HG03432 (cell line): ENCODE measurements at regions not wholly inside any gene's neighbourhood (a gene's known extent, or its start where the extent isn't known, plus 50 kb on each side); places are given as distances from the start of the nearest gene placed in this dataset.
"Not testable (repeated sequence)": the region's sequence is repeated elsewhere in the genome, so short reads cannot be mapped to it uniquely, and the experiment has no call there.

ENCODE experiments used
- ATAC-seq: cut with Tn5 transposase; IDR thresholded peaks from one replicate; pipeline ENCODE4 v1.9.1; 2021; ENCODE audit warnings: mild to moderate bottlenecking, moderate library complexity; ENCODE audit not compliant: unreplicated experiment

GRCh38 chr1:59185163-59185860, 111.6 kb upstream of the FGGY start:
- no peak for ATAC-seq

- ATAC-seq = no peak
Measured at GRCh38 chr1:59186656-59187055, 110.2 kb upstream of the FGGY start.

DNA sequence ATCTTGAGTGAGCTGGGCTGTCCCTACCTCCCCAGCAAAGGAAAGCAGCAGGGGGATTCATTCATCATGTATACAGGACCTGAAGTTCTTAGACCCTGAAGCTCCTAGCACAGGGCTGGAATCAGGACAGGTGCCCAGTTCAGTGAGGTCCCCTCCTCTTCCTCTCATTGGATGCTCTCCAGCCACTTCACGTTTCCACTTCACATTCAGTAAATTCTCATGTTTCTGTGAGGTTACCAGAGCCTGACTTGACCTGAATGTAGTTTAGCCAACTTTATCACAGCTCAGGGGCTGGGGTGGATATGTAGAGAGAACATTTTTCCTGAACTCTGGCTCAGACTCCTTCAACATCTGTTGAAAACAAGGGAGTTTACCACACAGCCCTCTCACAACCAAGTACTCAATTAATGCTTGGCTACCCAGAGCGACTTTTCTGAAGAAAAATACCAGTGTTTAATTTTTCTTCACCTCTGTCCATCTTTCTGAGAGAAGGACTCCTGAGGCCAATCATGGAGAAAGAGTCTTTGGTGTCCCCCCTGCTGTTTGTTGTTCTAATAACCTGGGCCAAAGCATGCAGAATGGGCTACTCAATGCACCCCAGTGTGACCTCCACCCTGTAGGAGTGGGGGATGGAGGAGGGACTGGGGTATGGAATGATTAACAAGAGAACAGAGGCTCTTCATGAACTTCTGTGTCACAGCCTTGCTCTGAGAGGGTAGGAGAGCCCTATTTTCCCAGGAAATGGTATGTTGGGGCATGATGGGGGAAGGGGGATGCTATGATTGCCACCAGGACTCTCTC, 108.3 kb upstream of the FGGY start:
- no peak for ATAC-seq

DNA sequence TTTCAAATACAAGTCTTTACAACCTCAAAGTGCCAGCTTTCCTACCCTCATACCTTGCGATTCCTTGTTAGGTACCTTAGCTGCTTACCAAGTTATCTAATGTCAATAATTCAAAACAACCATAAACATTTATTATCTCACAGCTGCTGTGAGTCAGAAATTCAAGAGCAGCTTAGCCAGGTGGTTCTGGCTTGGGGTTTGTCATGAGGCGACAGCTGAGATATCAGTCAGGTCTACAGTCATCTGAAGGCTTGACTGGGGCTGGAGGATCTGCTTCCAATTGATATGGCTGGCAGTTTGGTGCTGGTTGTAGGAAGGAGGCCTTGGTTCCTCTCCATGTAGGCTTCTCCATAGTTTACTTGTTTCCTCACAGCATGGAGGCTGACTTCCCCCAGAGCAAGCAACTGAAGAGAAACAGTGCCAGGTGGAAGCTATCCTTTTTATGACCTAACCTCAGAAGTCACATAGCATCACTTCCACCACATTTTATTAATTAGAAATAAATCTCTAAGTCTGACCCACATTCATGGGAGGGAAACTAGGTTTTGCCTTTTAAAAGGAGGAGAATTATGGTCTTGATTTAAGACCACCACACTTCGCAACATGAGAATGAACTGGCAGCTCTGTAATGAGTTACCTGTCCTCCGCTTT, 103.3 kb upstream of the FGGY start:
- ATAC-seq = no peak

GRCh38 chr1:59194621-59195020, 102.3 kb upstream of the FGGY start:
- ATAC-seq = no peak

GRCh38 chr1:59195151-59195550, 101.7 kb upstream of the FGGY start:
- ATAC-seq = no peak

GRCh38 chr1:59198564-59198963, 98.3 kb upstream of the FGGY start:
- ATAC-seq = no peak

DNA sequence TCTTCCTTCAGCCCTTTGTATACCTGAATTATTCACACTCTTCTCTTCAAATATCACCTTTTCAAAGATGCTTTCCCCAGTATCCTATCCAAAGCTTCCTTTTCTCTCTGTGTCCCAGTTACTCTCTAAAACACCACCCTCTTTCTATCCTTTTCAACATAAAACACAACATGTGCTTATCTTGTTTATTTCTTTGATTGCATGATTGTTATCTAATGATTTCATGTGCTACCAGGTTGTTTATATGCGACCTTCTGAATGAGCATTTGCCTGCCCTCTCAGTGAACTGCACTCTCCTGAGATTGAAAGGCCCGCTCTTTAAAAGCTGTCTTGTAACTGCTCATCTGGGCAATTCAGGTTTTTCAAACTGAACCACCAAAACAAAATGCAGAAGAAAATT, 97.7 kb upstream of the FGGY start:
- no peak for ATAC-seq

GRCh38 chr1:59199719-59200376, 97.0 kb upstream of the FGGY start:
- ATAC-seq = no peak

DNA sequence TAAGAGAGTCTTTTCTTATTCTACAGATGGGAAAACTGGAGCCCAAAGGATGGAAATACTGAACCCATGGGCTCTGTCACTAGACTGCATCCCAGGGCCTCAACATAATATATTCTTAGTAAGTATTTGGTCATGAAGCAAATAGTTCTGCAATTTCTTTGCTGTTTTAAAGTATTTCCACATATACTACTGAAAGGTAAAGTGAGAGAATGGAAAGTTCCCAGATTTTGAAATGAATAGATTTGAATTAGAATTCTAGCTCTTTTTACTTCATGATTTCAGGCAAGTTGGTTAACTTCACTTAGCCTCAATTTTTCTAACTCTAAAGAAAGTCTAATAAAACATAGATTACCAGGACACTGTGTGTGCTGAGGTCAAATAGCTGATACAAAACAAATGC, 95.6 kb upstream of the FGGY start:
- ATAC-seq = no peak

DNA sequence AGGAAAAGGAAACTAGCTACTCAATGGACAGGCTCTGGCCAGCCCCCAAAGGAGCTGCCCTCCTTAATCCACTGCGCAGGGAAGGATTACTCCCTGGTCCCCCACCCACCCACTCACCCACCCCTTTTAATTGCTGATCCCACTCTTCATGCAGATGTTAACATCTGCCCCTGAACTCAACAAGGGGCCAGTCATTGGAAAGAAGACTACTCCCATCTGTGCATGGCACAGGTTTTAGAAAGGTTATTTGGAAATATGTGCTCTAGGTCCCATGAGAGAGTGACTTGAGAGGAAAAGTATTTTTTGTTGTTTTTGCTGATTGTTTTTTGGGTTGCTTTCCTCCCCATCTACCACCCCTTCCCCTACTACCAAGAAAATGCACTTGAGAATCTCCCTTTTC, 94.4 kb upstream of the FGGY start:
- ATAC-seq = no peak

GRCh38 chr1:59204001-59204400, 92.9 kb upstream of the FGGY start:
- no peak for ATAC-seq

DNA sequence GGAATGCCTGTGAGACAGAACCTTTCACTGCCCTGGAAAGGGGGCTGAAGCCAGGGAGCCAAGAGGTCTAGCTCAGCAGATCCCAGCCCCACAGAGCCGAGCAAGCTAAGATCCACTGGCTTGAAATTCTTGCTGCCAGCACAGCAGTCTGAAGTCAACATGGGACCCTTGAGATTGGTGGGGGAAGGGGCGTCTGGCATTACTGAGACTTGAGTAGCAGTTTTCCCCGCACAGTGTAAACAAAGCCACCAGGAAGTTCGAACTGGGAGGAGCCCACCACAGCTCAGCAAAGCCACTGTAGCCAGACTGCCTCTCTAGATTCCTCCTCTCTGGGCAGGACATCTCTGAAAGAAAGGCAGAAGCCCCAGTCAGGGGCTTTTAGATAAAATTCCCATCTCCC, 90.3 kb upstream of the FGGY start:
- not testable (repeated sequence) for ATAC-seq

GRCh38 chr1:59210430-59210829, 86.5 kb upstream of the FGGY start:
- not testable (repeated sequence) for ATAC-seq

- no peak for ATAC-seq
Measured at GRCh38 chr1:59212706-59213105, 84.2 kb upstream of the FGGY start.

- ATAC-seq = no peak
Measured at GRCh38 chr1:59214248-59215208, 82.4 kb upstream of the FGGY start.

- no peak for ATAC-seq
Measured at GRCh38 chr1:59215766-59216291, 81.1 kb upstream of the FGGY start.

GRCh38 chr1:59217439-59217838, 79.5 kb upstream of the FGGY start:
- ATAC-seq = not testable (repeated sequence)

DNA sequence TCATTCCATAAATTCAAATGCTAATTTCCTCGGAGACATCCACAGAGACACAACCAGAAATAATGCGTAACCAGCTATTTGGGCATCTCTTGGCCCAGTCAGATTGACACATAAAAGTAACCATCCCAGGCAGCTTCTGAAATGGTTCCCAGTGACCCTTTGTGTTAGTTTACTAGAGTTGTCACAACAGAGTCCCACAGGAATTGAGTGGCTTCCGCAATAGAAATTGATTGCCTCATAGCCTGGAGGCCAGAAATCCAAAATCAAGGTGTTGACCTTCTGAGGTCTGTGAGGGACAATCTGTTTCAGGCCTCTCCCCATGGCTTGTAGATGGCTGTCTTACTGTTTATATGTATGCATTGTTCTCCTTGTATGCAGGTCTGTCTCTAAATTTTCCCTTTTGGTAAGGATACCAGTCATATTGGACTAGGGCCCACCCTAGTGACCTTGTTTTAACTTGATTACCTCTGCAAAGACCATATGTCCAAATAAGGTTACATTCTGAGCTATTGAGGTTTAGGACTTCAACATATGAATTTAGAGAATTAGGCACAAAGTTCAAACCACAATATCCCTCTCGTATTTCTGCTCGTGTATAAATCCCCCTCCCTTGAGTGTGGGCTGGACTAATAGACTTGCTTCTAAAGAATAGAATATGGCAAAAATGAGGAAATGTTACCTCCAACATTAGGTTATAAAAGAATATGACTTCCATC, 78.2 kb upstream of the FGGY start:
- no peak for ATAC-seq
